ENCODE measurements at regions not wholly inside any gene's neighbourhood (a gene's known extent, or its start where the extent isn't known, plus 50 kb on each side); places are given as distances from the start of the nearest gene placed in this dataset.

- Histone ChIP-seq H3K9me3 (replicated peaks; ENCODE audit: control insufficient read depth, insufficient read depth, low read length) (no peaks in the 10 kb centered on the region), H3K4me3 (no peak overlapping the region), H3K9ac (ENCODE audit: control insufficient read depth, insufficient read depth, low read length) (no peak overlapping the region), H2AFZ (ENCODE audit: control insufficient read depth, low read depth, low read length) (no peak overlapping the region), H3K4me1 (ENCODE audit: control insufficient read depth, insufficient read depth, low read length) (no peaks in the 10 kb centered on the region), H3K27me3 (replicated peaks in 1 of 2; ENCODE audit: control insufficient read depth in 2 of 2, insufficient read depth in 2 of 2, low read length in 1 of 2) (peaks cover 0 to 4% of the 10 kb centered on the region in 2 experiments; a peak in 1 of 4 replicates), H3K4me2 (ENCODE audit: control insufficient read depth, insufficient read depth) (no peak overlapping the region), H4K20me1 (ENCODE audit: control insufficient read depth, insufficient read depth) (no peaks in the 10 kb centered on the region), H3K79me2 (ENCODE audit: control insufficient read depth, insufficient read depth, low read length) (no peaks in the 10 kb centered on the region), H3K36me3 (ENCODE audit: control insufficient read depth in 2 of 2, insufficient read depth in 2 of 2, low read length in 1 of 2) (no peaks in the 10 kb centered on the region), H3K27ac (ENCODE audit: control insufficient read depth, insufficient read depth) (no peak overlapping the region)
- no TSS peak for BruUV-seq (replicated peaks)
- ATAC-seq (no peak), DNase-seq (ENCODE audit: low read depth, low spot score) (no peak), FAIRE-seq (no peak)
- intact Hi-C loops (cut with micrococcal nuclease; ENCODE audit: unreplicated experiment) (no loop called here), in situ Hi-C loops (cut with MboI) (no loop called here)
- CTCF ChIA-PET = no interaction called here
- RAD21 ChIA-PET (ENCODE audit: unreplicated experiment) = no interaction called here
- 42% methylated on average over 2 of the region's 2 CpGs for WGBS (ENCODE audit: insufficient coverage, insufficient replicate concordance, low lambda C conversion rate, missing lambda C conversion rate)
- 0 out of 2 replicates have a peak, but pooled peaks have one; percentile 33 for TF ChIP-seq RAD51 (IDR thresholded peaks at IDR 0.05)
- TF ChIP-seq RB1 (IDR thresholded peaks at IDR 0.05; ENCODE audit: borderline replicate concordance) = no peak
- POLR2A ChIA-PET = no interaction called here
- SMC1A ChIA-PET (ENCODE audit: uncharacterized antibody, unreplicated experiment) = no interaction called here
These were observed 644.9 kb upstream of the PITX2 start for GRCh38 chr4:111267786-111268185.

GRCh38 chr4:111268769-111269414 is 646.0 kb upstream of the PITX2 start:
- Histone ChIP-seq H4K20me1 (ENCODE audit: control insufficient read depth, insufficient read depth) (no peaks in the 10 kb centered on the region), H2AFZ (ENCODE audit: control insufficient read depth, low read depth, low read length) (no peak overlapping the region), H3K9ac (ENCODE audit: control insufficient read depth, insufficient read depth, low read length) (no peak overlapping the region), H3K4me2 (ENCODE audit: control insufficient read depth, insufficient read depth) (no peak overlapping the region), H3K27ac (ENCODE audit: control insufficient read depth, insufficient read depth) (no peak overlapping the region), H3K79me2 (ENCODE audit: control insufficient read depth, insufficient read depth, low read length) (no peaks in the 10 kb centered on the region), H3K27me3 (replicated peaks in 1 of 2; ENCODE audit: control insufficient read depth in 2 of 2, insufficient read depth in 2 of 2, low read length in 1 of 2) (0 out of 4 replicates have a peak, but pooled peaks cover 0 to 2% of the 10 kb centered on the region in 2 experiments), H3K4me1 (ENCODE audit: control insufficient read depth, insufficient read depth, low read length) (no peaks in the 10 kb centered on the region), H3K9me3 (replicated peaks; ENCODE audit: control insufficient read depth, insufficient read depth, low read length) (no peaks in the 10 kb centered on the region), H3K4me3 (no peak overlapping the region), H3K36me3 (ENCODE audit: control insufficient read depth in 2 of 2, insufficient read depth in 2 of 2, low read length in 1 of 2) (no peaks in the 10 kb centered on the region)
- WGBS (ENCODE audit: insufficient coverage, insufficient replicate concordance, low lambda C conversion rate, missing lambda C conversion rate) = 19% methylated on average over 2 of the region's 2 CpGs
- SMC1A ChIA-PET (ENCODE audit: uncharacterized antibody, unreplicated experiment) = interaction anchor here (0.5 to 0.6 kb wide), 2 partner anchors 519 to 1081 kb away, joined by 3 read pairs; no protein-coding TSS in a partner anchor
- POLR2A ChIA-PET = no interaction called here
- peak; percentile 35 for DNase-seq (ENCODE audit: low read depth, low spot score)
- CTCF ChIA-PET = no interaction called here
- FAIRE-seq = no peak
- in situ Hi-C loops (cut with MboI) = no loop called here
- intact Hi-C loops (cut with micrococcal nuclease; ENCODE audit: unreplicated experiment) = no loop called here
- RAD21 ChIA-PET (ENCODE audit: unreplicated experiment) = interaction anchor here (0.6 kb wide), 1 partner anchor 911 kb away, joined by 3 read pairs; no protein-coding TSS in a partner anchor
- peak; percentile 86 for ATAC-seq
- BruUV-seq (replicated peaks) = no TSS peak
- TF ChIP-seq RUNX3 (IDR thresholded peaks at IDR 0.05; ENCODE audit: low read length) (peak; percentile 91), NFYA (IDR thresholded peaks at IDR 0.05; ENCODE audit: borderline replicate concordance, low read depth, low read length) (no peak), CEBPZ (IDR thresholded peaks at IDR 0.05; ENCODE audit: low read depth, low read length) (no peak), SMC3 (IDR thresholded peaks at IDR 0.05; ENCODE audit: borderline replicate concordance, low read length) (no peak), NR2C2 (IDR thresholded peaks at IDR 0.05; ENCODE audit: borderline replicate concordance, control insufficient read depth, insufficient read length, low read depth) (no peak), HCFC1 (IDR thresholded peaks at IDR 0.05; ENCODE audit: low read length) (no peak), ATF7 (IDR thresholded peaks at IDR 0.05; ENCODE audit: low read depth) (no peak), SRF (IDR thresholded peaks at IDR 0.05; ENCODE audit: low read depth in 2 of 2, low read length in 2 of 2) (no peak), ZNF622 (IDR thresholded peaks at IDR 0.05) (no peak), POLR2A (IDR thresholded peaks at IDR 0.05; ENCODE audit: low read depth, low read length) (no peak), FOS (IDR thresholded peaks at IDR 0.05; ENCODE audit: borderline replicate concordance, extremely low read depth, insufficient read length) (no peak)
- TF ChIP-seq, protein P1, sequence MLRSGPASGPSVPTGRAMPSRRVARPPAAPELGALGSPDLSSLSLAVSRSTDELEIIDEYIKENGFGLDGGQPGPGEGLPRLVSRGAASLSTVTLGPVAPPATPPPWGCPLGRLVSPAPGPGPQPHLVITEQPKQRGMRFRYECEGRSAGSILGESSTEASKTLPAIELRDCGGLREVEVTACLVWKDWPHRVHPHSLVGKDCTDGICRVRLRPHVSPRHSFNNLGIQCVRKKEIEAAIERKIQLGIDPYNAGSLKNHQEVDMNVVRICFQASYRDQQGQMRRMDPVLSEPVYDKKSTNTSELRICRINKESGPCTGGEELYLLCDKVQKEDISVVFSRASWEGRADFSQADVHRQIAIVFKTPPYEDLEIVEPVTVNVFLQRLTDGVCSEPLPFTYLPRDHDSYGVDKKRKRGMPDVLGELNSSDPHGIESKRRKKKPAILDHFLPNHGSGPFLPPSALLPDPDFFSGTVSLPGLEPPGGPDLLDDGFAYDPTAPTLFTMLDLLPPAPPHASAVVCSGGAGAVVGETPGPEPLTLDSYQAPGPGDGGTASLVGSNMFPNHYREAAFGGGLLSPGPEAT (IDR thresholded peaks at IDR 0.05; ENCODE audit: low read depth) = no peak
